Globus pallidus (tissue), 1 donor: ENCODE measurements at regions not wholly inside any gene's neighbourhood (a gene's known extent, or its start where the extent isn't known, plus 50 kb on each side); places are given as distances from the start of the nearest gene placed in this dataset.
"Not testable (repeated sequence)": the region's sequence is repeated elsewhere in the genome, so short reads cannot be mapped to it uniquely, and the experiment has no call there.

Experiments used
- DNase-seq: peaks from one replicate; pipeline ENCODE4 v3.0.0-alpha.2; 2015; ENCODE audit warnings: low spot score

- DNase-seq, result no peak
Measured at GRCh38 chr5:72760259-72760658, 56.2 kb upstream of the TNPO1 start.

GRCh38 chr5:72752909-72753308 is 63.6 kb upstream of the TNPO1 start:
- DNase-seq, result no peak

DNA sequence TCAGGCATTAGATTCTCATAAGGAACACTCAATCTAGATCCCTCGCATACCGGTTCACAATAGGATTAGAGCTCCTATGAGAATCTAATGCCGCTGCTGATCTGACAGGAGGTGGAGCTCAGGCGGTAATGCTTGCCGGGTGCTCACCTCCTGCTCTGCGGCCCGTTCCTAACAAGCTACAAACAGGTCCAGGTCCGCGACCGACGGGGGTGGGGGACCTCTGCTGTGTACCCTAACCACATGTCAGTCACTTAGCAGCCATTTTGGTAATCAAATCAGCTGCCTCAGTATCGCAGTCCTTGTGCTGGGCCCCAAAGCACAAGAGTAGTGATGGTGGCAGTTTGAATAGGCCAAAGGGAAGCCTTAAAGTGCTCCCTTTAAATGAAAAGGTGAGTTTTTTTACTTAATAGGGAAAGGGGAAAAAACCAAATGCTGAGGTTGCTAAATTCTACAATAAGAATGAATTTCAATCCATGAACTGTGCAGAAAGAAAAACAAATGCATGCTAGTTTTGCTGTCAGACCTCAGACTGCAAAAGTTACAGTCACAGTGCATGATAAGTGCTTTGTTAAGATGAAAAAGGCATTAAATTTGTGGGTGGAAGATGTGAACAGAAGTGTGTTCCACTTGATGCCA is 67.0 kb upstream of the TNPO1 start:
- DNase-seq, result no peak

DNA sequence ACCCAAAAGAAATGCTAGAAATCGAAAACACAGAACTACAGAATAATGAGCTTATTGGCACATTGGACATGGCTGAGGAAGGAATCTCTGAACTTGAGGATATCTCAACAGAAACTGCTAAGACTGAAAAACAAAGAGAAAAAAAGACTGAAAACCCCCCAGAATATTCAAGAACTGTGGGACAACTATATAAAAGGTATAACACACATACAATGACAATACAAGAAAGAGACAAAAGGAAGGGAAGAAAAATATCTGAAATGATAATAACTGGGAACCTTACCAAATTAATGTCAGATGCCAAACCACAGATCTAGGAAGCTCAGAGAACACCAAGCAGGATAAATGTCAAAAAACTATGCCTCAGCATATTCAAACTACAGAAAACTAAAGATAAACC is 68.6 kb upstream of the TNPO1 start:
- DNase-seq, result no peak

- no peak for DNase-seq
Measured at GRCh38 chr5:72746736-72747135, 69.7 kb upstream of the TNPO1 start.

- no peak for DNase-seq
Measured at GRCh38 chr5:72744136-72744535, 72.3 kb upstream of the TNPO1 start.

DNA sequence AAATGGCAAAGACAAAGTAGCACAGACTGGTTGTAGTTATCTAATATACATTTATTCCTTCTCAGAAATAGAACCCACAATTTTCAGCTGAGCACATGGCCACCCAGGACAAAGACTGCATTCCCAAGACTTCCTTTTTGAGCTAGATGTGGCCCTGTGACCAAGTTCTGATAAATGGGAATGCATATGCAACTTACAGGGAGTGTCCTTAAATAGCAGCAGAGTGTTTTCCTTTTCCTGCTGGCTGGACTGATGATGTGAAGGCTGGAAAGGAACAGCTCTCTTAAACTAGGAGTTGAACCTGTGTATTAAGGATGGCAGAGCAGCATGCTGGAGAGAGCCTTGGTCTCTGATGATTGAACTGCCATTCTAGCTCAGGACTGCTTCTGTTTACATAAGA is 74.7 kb upstream of the TNPO1 start:
- DNase-seq, result no peak

GRCh38 chr5:72733810-72734209 is 82.7 kb upstream of the TNPO1 start:
- no peak for DNase-seq

DNA sequence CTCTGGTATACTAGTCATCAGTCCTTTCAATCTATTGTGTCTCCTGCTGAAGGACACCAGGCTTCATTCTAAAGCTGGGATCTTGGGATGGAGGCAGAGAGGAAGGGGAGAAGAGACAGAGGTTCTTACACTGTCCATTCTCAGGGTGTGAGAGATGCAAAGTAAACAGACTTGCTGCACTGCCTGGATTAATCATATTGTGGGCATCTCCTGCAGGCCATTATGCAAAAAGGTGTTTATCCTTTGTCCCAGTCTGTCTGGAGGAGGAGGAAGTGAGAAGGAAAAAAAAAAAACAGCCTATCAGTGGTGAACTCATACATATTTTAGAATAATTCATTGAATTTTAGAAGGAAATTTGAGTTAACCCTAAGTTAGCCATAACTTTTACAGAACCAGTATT is 92.9 kb upstream of the TNPO1 start:
- DNase-seq, result no peak

GRCh38 chr5:72722792-72723452 is 93.5 kb upstream of the TNPO1 start:
- DNase-seq, result no peak

DNA sequence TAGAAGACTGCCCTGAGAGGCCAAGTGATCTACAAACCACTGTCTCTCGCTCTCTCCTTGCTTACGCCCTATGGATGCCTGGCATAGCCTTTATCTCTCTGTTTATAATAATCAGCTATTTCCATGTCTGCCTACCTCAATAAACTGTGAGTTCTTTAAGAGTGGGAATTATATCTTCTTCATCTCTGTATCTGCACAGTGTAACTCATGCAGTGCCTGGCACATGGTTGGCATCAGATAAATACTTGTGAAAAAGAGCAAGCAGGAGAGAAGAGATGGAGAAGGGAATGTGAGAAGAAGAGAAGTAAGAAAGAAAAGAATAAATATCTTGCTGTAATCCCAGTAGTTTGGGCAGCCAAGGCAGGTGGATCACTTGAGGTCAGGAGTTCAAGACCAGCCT is 94.6 kb upstream of the TNPO1 start:
- no peak for DNase-seq

GRCh38 chr5:72720205-72720604 is 96.3 kb upstream of the TNPO1 start:
- DNase-seq, result no peak

GRCh38 chr5:72711351-72711750 is 105.1 kb upstream of the TNPO1 start:
- DNase-seq, result no peak

GRCh38 chr5:72709341-72709740 is 107.1 kb upstream of the TNPO1 start:
- no peak for DNase-seq

DNA sequence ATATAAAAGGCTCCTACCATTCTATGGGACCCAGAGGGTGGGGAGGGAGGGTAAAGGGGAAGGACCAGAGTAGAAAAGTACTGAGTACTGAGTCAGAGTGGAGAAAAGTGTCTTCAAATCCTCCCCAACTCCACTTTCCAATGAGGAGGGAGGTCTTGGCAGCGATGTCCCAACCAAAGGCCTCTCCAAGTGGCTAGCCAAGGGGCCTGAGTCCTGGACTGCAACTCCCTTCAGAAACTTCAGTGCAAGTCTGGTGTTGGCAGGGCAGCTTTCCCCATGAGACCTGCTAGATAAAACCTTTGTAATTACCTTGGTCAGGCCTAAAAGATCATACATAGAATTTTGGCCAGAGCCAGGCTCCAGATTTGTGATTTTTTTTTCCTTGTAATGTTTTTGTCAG is 111.3 kb upstream of the TNPO1 start:
- DNase-seq, result no peak

DNA sequence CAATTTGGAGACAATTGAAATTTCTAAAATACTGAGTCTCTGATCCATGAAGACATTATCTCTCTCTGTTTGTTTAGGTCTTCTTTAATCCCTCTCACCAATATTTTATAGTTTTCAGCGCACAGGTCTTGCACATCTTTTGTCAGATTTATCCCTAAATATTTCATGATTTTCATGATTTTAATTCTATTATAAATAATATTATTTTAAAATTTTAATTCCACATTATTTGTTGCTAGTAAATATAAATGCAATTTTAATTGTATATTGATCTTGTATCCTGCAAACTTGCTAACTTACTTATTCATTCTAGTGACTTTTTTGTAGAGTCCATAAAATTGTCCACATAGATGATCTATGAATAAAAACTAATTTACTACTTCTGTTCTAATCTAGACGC is 112.6 kb upstream of the TNPO1 start:
- no peak for DNase-seq

DNA sequence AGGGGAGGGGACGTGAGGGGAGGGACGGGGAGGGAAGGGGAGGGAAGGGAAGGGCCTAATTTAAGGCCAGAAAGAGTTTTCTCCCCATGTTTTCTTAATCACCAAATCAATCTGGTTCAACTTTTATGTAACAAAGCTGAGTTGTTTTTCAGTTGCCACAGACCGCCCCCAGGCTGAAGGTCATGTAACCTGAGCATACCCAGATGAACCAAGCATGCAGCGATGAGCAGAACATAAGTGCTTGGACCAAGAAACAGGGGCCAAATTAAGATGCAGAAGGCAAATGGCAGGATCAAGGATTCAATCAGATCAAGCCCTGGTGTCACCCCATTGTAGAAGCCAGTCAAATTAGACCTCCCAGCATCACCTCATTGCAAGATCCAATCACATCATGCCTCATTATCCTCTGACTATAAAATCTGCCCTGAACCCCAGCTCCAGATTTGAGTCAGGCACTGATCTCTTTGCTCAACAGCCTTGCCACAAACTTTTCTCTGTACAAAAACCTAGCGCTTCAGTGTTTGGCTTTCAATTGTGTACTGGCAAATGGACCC is 113.5 kb upstream of the TNPO1 start:
- no peak for DNase-seq

DNA sequence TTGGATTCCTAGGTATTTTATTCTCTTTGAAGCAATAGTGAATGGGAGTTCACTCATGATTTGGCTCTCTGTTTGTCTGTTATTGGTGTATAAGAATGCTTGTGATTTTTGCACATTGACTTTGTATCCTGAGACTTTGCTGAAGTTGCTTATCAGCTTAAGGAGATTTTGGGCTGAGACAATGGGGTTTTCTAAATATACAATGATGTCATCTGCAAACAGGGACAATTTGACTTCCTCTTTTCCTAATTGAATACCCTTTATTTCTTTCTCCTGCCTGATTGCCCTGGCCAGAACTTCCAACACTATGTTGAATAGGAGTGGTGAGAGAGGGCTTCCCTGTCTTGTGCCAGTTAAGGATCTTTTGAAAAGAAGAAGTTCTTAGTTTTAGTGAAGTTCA is 114.4 kb upstream of the TNPO1 start:
- DNase-seq, result not testable (repeated sequence)

DNA sequence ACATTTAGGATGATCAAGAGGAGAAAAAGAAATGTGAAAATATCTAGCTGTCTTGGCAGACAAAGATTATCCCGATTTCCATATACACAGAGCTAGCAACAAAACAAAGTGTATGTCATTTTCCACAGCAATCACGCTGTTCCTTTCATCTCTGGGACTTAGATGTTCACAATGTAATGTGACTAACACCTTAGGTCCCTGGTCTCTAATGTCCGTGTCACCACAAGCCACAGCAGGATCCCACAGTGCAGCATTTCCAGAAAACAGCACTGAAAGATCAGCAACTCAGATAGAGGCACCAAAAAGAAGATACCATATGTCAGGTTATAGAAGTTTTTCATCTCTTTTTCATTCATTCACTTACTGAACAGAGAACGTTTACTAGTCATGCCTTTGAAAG is 118.0 kb upstream of the TNPO1 start:
- no peak for DNase-seq

GRCh38 chr5:72697622-72698021 is 118.8 kb upstream of the TNPO1 start:
- no peak for DNase-seq

GRCh38 chr5:72695659-72696058 is 120.8 kb upstream of the TNPO1 start:
- DNase-seq, result no peak

GRCh38 chr5:72694856-72695255 is 121.6 kb upstream of the TNPO1 start:
- no peak for DNase-seq

DNA sequence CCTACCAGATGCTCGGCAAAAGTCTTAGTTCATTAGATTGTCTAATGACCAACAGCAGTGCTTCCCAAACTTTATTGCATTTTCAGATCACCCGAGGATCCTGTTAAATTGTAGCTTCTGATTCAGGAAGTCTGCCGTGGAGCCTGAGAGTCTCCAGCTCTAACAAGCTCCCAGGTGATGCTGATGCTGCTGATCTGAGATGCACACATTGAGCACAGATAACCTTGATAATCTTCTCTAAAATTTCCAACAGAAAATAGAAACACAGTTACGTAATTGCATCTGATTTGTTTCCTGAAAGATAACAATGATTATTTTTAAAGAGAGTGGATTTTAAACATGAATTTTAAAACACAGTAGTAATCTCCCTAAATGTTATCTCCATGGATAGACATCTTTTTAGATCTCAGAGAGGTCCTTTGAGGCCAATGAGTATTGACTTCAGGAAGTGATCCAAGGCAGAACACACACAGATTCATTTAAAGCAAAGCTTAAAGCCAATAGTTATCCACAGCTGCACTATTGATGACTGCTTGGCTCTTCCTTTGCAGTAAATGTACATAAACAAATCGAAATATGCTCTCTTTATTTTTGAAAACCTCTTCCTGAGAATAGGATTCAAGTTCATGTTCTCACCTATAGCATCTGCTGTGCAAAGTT is 122.8 kb upstream of the TNPO1 start:
- no peak for DNase-seq
